HG03108 (cell line): ENCODE measurements at regions not wholly inside any gene's neighbourhood (a gene's known extent, or its start where the extent isn't known, plus 50 kb on each side); places are given as distances from the start of the nearest gene placed in this dataset.
"Not testable (repeated sequence)": the region's sequence is repeated elsewhere in the genome, so short reads cannot be mapped to it uniquely, and the experiment has no call there.

Source experiments
- ATAC-seq: cut with Tn5 transposase; IDR thresholded peaks from one replicate; pipeline ENCODE4 v1.9.1; 2021; ENCODE audit warnings: moderate library complexity; ENCODE audit not compliant: unreplicated experiment

DNA sequence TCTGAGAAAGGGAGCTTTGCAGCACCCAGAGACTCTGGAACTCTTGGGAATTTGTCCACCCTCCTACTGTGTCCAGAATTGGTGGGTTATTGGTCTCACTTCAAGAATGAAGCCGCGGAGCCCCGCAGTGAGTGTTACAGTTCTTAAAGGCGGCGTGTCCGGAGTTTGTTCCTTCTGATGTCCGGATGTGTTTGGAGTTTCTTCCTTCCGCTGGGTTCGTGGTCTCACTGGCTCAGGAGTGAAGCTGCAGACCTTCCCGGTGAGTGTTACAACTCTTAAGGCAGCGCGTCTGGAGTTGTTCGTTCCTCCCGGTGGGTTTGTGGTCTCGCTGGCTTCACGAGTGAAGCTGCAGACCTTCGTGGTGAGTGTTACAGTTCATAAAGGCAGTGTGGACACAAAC, 824.7 kb downstream of the LRRTM4 start:
- not testable (repeated sequence) for ATAC-seq

DNA sequence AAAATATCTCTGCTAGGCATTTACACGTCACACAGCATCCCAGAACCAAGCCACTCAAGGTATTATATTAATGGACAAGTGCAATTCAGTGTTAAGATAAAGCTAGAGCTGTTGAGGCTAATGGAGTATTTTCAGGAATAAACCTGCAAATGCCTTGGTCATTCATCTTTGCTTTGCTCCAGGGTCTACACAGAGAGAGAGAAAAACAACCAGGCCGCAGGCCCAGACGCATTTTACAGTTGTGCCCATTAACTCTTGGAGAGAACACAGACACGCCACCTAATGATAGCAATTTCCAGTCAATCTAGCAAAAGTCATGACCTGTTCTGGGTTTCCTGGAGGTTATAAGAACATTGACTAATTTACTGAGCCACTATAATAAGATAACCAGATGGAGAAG, 829.3 kb downstream of the LRRTM4 start:
- no peak for ATAC-seq

GRCh38 chr2:76688732-76689131, 833.4 kb downstream of the LRRTM4 start:
- no peak for ATAC-seq

- ATAC-seq: no peak
Observed at GRCh38 chr2:76687923-76688322, 834.3 kb downstream of the LRRTM4 start.

DNA sequence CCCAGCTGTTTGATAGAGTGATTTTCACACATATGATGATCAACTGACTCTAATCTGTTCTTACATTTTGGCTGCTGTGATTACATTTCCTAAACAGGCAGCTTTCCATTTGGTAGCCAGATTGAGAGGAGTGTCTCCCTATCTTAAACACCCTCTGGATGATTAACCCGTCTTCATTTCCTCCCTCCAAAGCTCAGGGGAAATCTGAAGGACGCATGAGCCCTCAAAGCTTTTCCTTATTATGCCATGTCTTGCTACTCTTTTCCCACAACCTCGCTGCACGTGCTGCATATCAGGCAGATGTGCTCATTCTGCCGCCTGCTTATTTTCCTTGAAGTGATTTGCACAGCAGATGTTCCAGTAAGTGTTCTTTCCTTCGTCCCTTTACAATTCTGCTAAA, 837.4 kb downstream of the LRRTM4 start:
- ATAC-seq: no peak

DNA sequence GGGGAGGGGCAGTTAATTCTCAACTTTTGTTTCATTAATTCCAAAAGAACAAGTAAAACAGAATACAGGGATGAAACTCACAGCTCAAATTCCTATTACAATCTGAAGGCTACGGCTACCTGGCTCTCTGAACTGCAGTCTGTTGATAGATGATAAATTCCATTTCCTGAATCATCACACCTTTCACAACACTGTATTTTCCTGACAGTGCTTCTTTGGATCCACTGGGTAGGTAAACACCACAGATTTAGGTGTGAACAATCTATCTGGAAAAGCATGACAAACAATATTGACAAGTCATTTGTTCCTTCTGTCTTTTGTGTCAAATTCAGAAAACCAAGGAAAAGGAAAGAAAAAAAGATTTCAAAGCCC, 843.2 kb downstream of the LRRTM4 start:
- ATAC-seq: no peak

DNA sequence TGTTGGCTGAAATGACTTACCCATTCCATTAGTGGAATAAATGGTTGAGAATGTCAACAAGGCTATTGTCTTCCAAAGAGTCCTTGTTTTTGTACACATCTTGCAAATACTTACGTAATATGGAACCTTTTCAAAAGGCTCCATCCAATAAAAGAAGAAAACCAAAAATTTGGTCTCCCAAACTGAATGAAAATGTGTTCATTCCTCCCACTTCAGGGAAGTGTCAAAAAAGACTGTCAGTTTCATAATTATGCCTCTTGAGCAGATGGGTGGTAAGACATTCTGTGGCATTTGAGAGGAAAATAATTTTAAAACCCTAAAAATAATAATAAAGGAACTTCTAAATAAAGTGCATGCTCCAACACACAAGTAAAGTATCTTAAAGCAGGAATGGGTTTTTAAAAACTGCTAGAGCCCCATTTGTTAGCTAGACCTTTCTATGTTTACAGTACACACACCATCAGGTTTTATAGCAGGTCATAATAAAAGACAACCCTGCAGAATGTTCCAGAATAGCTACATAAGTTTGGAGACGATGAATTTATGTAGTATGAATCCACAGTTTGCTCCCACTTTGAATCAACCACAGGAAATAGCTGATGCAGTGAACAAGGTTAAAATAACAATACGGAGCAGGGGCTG, 843.7 kb downstream of the LRRTM4 start:
- no peak for ATAC-seq

DNA sequence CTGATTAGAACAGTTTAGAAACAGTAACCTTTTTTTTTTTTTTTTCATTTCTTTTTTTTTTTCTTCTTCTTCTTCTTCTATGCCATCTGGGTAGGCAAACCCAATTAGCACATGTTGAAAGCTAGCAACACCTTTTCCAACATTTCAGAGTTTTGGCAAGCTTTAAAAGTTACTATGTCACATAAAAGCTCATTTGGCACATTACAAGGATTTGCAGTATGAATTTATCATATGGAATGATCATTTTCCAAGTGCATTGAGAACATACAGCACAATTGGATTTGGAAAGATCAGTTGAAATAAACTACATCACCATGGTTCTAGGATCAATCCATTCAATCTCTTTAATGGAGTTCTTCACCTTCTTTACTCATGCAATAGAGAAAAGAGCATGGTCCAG, 847.0 kb downstream of the LRRTM4 start:
- no peak for ATAC-seq

GRCh38 chr2:76672798-76673197, 849.4 kb downstream of the LRRTM4 start:
- ATAC-seq: no peak

GRCh38 chr2:76669966-76670465, 852.2 kb downstream of the LRRTM4 start:
- no peak for ATAC-seq

- no peak for ATAC-seq
Observed at GRCh38 chr2:76668279-76668678, 853.9 kb downstream of the LRRTM4 start.

DNA sequence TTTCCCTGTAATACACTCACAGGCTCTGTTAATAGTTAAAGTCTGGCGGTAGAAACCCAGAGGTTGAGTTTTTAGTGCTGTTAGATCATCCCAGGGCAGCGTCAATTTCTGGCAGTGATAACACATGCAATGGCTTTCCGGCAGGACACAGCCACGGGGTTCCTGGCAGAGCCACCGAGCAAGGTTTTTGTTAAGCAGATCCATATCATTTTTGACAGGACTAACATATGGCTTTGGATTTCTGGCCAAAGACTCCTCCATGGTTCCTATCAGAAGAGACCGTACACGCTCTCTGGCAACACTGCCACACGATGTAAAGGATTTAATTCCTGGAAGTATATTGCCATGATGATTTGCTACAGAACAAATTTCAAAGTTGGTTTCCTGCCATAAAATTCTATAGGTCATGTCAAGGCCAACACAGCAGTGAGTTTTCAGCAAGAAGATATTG, 854.3 kb downstream of the LRRTM4 start:
- ATAC-seq: no peak

GRCh38 chr2:76642129-76642528, 880.0 kb downstream of the LRRTM4 start:
- ATAC-seq: no peak

- ATAC-seq: no peak
Observed at GRCh38 chr2:76641506-76641905, 880.7 kb downstream of the LRRTM4 start.

DNA sequence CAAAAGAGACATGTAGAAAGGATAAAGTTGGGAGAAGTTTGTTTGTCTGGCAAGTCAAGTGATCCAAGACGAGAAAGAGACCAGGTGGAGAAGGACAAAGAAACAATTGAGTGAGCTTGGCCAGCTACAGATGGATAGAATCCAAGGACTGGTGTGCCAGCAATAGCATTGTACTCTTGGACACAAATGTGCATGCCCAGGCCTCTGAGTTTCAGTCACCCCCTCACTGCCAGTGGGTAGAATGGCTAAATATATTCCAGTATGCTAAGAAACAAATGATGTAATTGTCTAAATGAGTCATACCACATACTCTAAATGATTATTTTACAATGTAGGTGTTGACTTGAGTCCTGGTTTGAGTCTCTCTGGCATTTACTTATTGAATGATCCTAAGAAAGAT, 881.3 kb downstream of the LRRTM4 start:
- no peak for ATAC-seq

GRCh38 chr2:76639171-76639680, 883.0 kb downstream of the LRRTM4 start:
- ATAC-seq: no peak

DNA sequence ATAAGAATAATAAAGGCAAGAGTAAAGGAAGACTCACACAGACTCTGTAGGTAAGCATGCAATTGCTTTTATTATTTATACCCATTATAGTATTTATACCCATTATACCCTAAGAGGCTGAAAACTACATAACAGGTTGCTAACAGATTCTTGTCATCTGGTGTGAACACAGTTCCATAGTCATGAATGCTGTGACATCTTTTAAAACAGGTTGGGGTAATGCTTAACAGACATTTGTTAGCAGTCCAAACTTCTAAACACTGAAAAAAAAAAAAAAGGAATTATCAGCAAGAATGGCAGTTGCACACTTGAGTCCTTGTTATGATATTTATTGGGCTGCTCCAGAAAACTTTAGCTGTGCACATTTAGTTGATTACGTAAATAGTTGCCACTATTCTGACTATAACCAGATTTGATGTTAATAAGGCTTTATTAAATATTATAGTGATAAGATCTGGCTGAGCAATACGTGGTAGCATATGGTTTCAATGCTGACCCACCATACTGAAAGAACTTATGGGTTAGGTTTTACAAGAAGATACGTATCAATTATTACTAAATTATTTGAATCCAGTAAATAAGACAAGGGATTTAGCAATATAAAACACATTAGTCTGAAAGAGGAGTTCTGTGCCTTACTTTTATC, 888.8 kb downstream of the LRRTM4 start:
- no peak for ATAC-seq

DNA sequence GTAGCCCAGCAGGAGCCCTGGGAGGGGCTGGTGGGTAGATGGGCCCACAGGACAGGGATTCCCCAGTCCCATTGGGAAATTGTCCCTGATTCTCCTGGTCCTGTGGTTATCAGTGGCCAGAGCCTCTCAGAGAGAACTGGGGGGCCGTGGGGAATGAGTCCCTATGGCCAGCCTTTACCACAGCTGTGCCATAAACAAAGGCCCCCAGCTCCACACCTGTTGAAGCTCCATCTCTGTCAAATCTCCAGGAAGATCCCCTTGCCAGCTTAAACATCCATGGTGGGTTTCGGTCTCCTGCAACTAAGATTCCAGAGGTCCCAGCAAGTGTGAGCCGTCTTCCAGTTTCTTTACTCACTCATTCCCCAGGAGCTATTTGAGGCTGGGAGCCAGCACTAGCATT, 897.1 kb downstream of the LRRTM4 start:
- ATAC-seq: no peak

DNA sequence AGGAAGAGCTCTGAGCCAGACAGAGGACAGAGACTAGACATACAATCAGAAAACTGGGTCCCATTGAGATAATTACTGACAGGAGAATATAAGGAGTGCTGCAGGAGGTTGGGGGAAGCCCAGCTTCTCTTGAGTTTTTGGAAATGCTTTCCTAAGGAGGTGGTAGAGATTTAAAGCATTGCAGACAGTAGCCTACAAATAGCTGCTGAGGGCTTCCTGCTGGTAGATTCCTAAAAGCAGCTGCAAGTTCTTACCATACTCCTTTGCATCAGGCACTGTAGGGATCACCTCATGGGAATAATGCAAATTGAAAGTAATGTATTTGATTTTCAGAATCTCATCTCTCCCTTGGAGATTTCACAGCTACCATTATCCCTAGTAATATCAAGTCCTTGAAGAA, 902.6 kb upstream of the GCFC2 start:
- no peak for ATAC-seq

DNA sequence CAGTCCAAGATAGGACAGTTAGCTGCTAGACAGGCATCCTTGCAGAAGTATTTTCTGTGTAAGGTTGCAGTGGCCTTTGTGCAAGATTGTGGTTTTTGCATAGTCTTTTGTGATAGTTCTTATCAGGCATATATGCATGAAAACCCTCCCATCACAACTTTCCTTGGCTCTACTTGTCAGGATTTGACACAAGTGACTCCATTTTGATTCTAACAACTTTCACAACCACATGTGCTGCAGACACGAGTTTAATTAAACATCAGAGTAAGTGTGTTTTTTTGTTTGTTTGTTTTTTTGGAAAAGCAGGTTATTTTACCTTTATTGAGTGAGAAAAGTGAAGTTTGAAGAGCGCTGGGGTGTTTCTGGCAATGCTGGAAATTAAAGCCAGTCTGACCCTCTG, 902.0 kb upstream of the GCFC2 start:
- no peak for ATAC-seq

GRCh38 chr2:76610451-76610850, 899.7 kb upstream of the GCFC2 start:
- no peak for ATAC-seq

DNA sequence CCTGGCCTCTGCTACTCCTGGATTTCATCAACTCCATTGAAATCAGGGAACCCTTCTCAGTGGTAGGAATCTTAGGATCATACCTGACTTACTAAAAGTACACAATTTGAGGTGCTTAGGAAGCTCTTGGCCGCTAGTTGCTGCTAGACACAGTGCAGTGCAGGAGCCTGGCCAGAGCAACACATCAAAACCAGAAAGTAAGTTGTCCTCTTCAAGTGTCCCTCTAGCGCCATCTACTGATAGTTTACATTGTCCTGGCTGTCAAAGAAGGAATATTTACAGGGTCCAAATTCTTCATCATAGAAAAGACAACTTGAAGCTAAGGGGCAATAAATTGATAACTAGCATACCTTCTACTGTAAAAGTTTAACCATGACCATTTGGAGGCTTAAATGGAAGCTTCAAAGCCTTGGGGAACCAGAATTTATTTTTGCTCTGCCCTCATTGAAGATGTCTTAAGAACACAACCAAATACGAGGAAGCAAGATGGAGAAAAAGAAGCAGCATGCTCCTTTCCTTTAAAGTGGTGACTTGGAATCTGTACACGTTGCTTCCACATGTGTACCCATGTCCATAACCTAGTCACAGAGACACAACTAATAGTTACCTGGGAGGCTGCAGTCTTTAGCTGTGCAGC, 889.1 kb upstream of the GCFC2 start:
- ATAC-seq: peak; percentile 93
